ENCODE measurements at regions not wholly inside any gene's neighbourhood (a gene's known extent, or its start where the extent isn't known, plus 50 kb on each side); places are given as distances from the start of the nearest gene placed in this dataset.

DNA sequence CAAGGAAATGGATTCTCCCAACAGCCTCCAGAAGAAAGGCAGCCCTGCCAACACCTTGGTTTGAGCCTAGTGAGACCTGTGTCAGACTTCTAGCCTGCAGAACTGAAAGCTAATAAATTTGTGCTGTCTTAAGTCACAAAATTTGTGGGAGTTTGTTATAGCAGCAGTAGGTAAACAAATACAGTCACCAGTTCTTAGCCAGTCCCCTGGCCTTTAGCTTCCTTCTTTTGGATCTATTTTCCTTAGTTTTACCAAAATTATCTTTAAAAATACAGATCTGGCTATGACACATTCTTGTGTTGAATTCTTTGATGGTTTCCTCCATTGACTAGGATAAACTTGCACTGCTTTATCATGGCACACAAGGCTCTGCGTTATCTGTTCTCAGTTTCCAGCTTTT, 697.9 kb upstream of the FANCL start:
- no peak overlapping the region for H2AFZ ChIP-seq (ENCODE audit: low read length)

DNA sequence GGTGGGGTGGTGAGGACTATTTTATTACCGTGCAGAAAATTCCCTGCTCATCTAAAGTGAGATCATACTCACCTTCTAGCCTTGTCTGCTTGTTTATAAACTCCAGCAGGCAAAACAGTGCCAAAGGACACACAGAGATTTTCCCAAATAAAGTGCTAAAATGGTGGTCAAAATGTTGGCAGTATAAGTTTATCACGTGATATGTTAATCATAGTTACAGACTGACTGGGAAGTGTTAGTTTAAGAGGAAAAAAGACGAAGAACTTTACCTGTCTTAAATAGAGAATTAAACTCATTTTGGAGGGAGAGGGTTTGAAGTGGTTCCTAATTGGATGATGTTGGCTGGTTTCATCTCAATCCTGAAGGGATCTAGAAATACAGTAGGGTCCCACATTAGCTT, 691.7 kb upstream of the FANCL start:
- no peaks in the 10 kb centered on the region for H3K9me2 ChIP-seq (ENCODE audit: low read depth, low read length)
- no peaks in the 10 kb centered on the region for H4K20me1 ChIP-seq (ENCODE audit: insufficient read depth, low read length)
- H3K36me3 ChIP-seq (ENCODE audit: insufficient read depth, low read length) = no peaks in the 10 kb centered on the region
- no peak overlapping the region for H3K27ac ChIP-seq (ENCODE audit: low read depth, low read length, poor library complexity, severe bottlenecking)
- no peaks in the 10 kb centered on the region for H3K27me3 ChIP-seq (ENCODE audit: insufficient read depth, low read length)
- no peaks in the 10 kb centered on the region for H3F3A ChIP-seq (ENCODE audit: insufficient read depth, low read length)
- no peak for TF ChIP-seq CTCF (IDR thresholded peaks at IDR 0.05; ENCODE audit: low read length)
- no peak for TF ChIP-seq EZH2 (IDR thresholded peaks at IDR 0.05; ENCODE audit: borderline replicate concordance, low read length)
- H3K9me3 ChIP-seq (ENCODE audit: low read length) = no peaks in the 10 kb centered on the region
- no peaks in the 10 kb centered on the region for H3K4me1 ChIP-seq (ENCODE audit: insufficient read depth, low read length, severe bottlenecking)
- no peak overlapping the region for H2AFZ ChIP-seq (ENCODE audit: low read length)
- no peak overlapping the region for H3K9ac ChIP-seq (ENCODE audit: low read length)
- no peak overlapping the region for H3K4me2 ChIP-seq (ENCODE audit: low read length)
- no peak overlapping the region for H3K4me3 ChIP-seq (ENCODE audit: low read depth, low read length, poor library complexity, severe bottlenecking)
- H3K79me2 ChIP-seq (ENCODE audit: insufficient read depth, low read length) = no peaks in the 10 kb centered on the region

More for the DNA sequence above, 697.9 kb upstream of the FANCL start:
- Histone ChIP-seq H3F3A (ENCODE audit: insufficient read depth, low read length) (no peaks in the 10 kb centered on the region), H3K4me3 (ENCODE audit: low read depth, low read length, poor library complexity, severe bottlenecking) (no peak overlapping the region), H4K20me1 (ENCODE audit: insufficient read depth, low read length) (no peaks in the 10 kb centered on the region), H3K9me3 (ENCODE audit: low read length) (no peaks in the 10 kb centered on the region), H3K4me2 (ENCODE audit: low read length) (no peak overlapping the region), H3K79me2 (ENCODE audit: insufficient read depth, low read length) (no peaks in the 10 kb centered on the region), H3K4me1 (ENCODE audit: insufficient read depth, low read length, severe bottlenecking) (no peaks in the 10 kb centered on the region), H3K9ac (ENCODE audit: low read length) (no peak overlapping the region), H3K9me2 (ENCODE audit: low read depth, low read length) (no peaks in the 10 kb centered on the region), H3K27me3 (ENCODE audit: insufficient read depth, low read length) (no peaks in the 10 kb centered on the region), H3K27ac (ENCODE audit: low read depth, low read length, poor library complexity, severe bottlenecking) (no peak overlapping the region), H3K36me3 (ENCODE audit: insufficient read depth, low read length) (no peaks in the 10 kb centered on the region)
- TF ChIP-seq CTCF (IDR thresholded peaks at IDR 0.05; ENCODE audit: low read length) = no peak
- no peak for TF ChIP-seq EZH2 (IDR thresholded peaks at IDR 0.05; ENCODE audit: borderline replicate concordance, low read length)

DNA sequence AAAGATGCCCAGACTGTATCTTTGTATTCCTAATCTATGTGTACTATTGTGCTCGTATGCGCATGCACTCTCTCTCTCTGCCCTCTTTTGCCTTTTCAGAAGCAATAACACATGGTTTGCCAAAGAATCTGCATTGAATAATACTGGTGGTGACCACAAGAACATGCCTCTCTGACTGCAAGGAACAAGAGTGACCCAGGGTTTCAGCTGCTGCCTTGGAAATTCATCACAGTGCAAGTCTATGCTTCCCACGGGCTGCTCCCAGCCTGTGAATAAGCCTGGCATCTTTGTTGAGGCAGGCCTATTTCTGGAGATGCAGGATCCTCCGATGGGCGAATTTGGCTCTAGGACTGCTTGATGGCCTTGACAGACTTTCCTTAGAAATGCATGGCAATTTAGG, 689.4 kb upstream of the FANCL start:
- Histone ChIP-seq H3K9me3 (ENCODE audit: low read length) (no peaks in the 10 kb centered on the region), H3F3A (ENCODE audit: insufficient read depth, low read length) (no peaks in the 10 kb centered on the region), H3K27ac (ENCODE audit: low read depth, low read length, poor library complexity, severe bottlenecking) (no peak overlapping the region), H3K9me2 (ENCODE audit: low read depth, low read length) (no peaks in the 10 kb centered on the region), H3K36me3 (ENCODE audit: insufficient read depth, low read length) (no peaks in the 10 kb centered on the region), H2AFZ (ENCODE audit: low read length) (no peak overlapping the region), H3K9ac (ENCODE audit: low read length) (no peak overlapping the region), H4K20me1 (ENCODE audit: insufficient read depth, low read length) (no peaks in the 10 kb centered on the region), H3K4me2 (ENCODE audit: low read length) (no peak overlapping the region), H3K79me2 (ENCODE audit: insufficient read depth, low read length) (no peaks in the 10 kb centered on the region), H3K4me1 (ENCODE audit: insufficient read depth, low read length, severe bottlenecking) (no peaks in the 10 kb centered on the region), H3K4me3 (ENCODE audit: low read depth, low read length, poor library complexity, severe bottlenecking) (no peak overlapping the region), H3K27me3 (ENCODE audit: insufficient read depth, low read length) (no peaks in the 10 kb centered on the region)
- TF ChIP-seq EZH2 (IDR thresholded peaks at IDR 0.05; ENCODE audit: borderline replicate concordance, low read length) (no peak), CTCF (IDR thresholded peaks at IDR 0.05; ENCODE audit: low read length) (no peak)

Data from OCI-LY1 (cell line).